ENCODE measurements at regions not wholly inside any gene's neighbourhood (a gene's known extent, or its start where the extent isn't known, plus 50 kb on each side); places are given as distances from the start of the nearest gene placed in this dataset.
A peak's percentile ranks its signal among the peaks of the same experiment; 100 is the strongest.
"Not testable (repeated sequence)": the region's sequence is repeated elsewhere in the genome, so short reads cannot be mapped to it uniquely, and the experiment has no call there.

DNA sequence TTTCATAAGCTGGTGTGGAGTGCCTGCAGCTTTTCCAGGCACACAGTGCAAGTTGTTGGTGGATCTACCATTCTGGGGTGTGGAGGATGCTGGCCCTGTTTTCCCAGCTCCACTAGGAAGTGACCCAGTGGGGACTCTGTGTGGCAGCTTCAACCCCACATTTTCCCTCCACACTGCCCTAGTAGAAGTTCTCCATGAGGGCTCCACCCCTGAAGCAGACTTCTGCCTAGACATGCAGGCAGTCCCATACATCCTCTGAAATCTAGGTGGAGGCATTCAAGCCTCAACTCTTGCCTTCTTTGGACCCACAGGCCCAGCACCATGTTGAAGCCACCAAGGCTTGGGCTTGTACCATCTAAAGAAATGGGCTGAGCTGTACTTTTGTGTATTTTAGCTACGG is 206.2 kb upstream of the GRM7 start:
- DNase-seq, result no peak

DNA sequence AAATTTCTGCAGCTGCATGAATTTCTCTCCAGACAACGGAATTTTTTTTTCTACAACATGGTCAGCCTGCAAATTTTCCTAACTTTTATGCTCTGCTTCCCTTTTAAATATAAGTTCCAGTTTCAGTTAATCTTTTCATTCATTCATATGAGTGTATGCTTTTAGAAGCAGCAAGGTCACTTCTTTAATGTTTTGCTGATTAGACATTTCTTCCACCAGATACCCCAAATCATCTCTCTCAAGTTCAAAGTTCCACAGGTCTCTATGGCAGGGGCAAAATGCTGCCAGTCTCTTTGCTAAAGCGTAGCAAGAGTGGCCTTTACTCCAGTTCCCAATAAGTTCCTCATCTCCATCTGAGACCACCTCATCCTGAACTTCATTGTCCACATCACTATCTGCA is 205.6 kb upstream of the GRM7 start:
- no peak for DNase-seq

DNA sequence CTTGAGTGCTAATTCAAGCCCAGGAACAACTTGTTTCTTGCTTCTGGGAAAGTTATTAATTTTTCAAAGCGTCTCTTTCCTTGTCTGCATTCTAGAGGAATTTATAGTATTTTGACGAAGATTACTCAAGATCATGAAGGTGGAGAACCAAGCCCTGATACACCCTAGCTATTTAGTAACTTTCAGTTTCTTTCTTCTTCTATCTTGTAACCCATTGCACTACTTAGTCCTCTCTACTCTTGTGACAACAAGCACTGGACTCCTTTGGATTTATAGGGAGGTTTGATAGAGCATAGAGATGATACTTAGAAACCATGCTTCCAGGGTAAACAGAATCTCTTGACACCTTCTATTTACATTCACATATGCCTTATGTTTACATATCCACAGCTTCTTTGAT is 203.3 kb upstream of the GRM7 start:
- no peak for DNase-seq

DNA sequence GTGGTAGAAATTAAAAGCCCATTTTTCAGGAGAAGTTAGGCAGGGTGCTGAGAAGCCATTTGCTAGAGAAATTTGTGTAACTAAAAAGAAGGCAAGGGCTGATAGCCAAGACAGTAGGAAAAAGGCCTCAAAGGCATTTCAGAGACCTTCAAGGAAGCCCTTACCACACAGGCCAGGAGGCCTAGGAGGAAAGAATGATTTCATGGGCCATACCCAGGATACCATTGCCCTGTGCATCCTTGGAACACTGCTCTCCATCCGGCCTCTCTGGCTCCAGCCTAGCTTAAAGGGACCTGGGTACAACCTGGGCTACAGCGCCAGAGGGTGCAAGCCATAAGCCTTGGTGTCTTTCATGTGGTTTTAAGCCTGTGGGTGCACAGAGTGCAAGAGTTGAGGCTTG is 193.6 kb upstream of the GRM7 start:
- no peak for DNase-seq

DNA sequence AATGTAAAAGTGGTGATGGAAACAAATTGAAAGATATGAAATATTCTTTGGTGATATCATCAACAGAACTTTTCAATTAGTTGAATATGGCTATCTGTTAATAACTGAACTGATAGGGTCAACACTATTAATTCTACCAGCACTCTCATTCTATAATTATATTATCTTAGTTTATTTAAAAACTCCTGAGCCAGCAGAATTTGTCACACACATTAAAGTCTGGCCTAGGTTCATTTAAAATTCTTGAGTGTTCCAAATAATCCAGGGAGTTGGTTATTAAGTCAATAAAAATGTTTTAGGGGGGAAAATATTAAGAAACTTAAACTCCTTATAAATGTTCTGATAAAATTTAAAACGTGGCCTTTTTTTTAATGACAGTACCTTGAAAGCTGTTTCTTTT is 189.6 kb upstream of the GRM7 start:
- DNase-seq, result no peak

DNA sequence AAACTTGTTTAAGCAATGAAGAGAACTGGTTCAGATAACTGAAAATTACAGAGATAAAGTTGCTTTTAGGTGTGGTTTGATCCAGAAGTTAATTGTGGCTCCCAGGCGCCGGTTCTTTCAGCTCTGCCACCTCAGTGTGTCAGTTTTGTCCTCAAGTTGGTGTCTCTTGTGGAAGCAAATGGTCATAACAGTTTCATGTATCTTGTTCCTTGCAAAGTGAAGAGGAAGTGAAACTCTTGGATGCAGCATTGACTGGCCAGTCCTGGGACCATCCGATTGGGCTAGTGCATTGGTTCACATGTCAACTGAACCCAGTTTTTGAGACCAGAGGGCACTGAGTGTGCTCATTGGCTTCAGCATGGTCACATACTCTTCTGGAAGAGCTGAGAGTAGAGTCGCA is 181.4 kb upstream of the GRM7 start:
- DNase-seq, result no peak

DNA sequence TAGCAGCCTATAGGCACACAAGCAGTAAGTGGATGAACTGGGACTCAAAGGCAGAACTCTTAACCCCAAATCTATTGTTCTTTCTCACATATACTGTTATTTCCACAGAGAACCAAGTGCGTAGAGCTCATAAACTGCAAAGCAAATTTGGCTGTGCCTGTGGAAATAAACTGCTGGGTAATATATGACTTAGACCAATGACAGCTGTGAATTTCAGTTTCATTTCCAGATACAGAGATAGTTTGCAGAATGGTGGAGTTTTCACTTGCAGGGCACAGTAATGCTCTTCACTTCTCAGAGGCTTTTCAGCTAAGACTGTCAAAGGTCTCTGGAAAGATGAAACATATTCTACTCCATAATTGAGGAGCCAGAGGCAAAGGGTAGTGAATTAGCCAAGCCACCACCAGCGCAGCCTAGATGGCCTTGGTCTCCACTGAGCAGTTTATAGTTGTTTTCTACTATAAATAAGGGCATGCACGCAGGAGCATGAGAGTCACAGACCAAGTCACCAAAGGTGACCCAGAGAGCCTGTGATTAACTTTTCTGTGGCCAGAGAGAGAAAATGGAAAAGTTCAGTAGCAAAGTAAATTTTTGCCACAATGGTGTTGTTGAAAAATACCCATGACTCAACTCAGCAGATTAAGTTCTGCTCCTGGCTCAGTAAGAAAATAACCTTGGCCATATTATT is 180.7 kb upstream of the GRM7 start:
- no peak for DNase-seq

DNA sequence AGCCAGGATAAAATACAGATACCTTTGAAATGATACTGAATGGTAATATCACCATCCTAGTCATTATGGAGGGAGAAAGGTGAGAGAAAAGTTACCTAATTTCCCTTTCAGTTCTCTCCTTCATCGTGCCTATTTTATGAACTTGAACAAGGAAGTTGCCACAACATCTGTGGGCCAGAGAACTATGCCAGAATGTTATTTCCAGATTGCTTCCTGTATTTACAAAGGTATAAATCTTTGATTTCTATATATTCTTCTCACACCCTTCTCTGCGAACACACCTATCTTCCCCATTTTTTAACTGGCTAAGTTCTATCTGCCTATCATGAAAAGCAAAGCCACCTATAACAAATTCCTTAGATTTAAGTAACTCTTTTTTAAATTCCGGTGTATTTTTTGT is 163.6 kb upstream of the GRM7 start:
- DNase-seq, result no peak

DNA sequence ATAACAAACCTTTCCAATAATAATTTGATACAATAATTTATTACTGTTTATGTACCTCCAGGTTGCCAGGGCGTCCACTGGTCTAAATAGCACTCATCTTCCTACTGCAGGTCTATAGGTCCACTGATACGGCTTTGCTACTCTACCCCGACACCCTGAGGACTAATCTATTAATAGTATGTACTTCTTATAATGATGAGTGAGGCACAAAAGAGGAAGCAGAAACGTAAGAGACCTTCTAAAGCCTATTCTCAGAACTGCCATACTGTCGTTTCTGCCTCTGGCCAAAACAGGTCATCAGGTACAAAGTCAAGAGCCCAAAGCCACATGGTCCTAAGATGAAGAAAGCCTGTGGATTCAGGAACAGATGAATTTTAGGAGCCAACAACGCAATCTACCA is 163.2 kb upstream of the GRM7 start:
- DNase-seq, result no peak

DNA sequence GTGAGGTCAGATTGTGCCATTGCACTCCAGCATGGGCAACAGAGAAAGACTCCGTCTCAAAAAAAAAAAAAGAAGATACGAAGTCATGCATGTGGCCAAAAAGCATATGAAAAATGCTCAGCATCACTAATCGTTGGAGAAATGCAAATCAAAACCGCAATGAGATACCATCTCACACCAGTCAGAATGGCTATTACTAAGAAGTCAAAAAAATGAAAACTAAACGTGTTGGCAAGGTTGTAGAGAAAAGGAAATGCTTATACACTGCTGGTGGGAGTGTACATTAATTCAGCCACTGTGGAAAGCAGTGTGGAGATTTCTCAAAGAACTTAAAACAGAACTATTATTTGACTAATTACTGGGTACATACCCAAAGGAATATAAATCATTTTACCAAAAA is 156.1 kb upstream of the GRM7 start:
- DNase-seq, result not testable (repeated sequence)

DNA sequence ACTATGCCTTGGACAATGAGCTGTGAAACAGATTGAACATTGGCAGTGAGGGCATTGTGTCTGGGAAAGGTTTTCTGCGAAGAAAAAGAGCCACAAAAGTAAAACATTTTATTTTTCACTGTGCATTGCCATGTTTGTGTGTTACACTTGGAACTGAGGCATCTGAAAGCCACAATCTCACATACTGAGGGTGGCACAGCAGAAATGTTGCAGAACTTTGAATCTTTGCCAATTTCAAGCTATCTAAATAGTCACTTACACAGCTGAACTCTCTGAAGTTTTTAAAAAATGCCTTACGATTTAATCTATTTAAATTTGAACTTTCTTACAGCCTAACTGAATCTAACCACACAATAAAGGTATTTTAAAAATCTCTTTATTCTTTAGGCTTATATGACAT is 154.1 kb upstream of the GRM7 start:
- no peak for DNase-seq

DNA sequence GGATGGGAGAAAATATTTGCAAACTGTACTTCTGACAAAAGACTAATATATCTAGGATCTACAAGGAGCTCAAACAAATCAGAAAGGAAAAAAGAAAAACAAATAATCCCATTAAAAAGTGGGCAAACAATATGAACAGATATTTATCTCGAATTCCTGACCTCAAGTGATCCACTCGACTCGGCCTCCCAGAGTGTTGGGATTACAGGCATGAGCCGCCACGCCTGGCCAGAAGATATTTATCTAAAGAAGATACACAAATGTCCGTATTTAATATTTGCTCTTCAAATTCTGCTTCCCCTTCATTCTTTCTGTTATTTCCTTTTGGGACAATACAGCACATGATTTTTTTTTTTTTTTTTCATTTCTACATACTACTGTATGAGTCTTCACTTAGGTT is 151.7 kb upstream of the GRM7 start:
- no peak for DNase-seq

DNA sequence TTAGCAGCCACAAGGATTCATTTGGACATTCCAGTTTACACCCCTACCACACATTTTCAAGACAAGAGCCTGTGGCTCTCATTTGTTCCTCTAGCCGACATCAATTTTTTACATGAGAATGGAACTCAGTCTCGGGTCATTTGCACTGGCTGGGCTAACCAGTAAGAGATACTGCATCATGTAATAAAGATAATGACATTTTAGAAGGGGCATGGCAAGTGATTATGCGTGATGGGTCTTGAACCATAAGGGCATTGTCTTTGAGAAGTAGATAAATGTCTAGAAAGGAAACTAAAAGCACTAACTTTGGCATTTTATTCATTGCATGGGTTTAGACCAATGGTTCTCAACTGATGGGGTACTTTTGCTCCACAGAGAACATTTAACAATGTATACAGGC is 146.0 kb upstream of the GRM7 start:
- no peak for DNase-seq

DNA sequence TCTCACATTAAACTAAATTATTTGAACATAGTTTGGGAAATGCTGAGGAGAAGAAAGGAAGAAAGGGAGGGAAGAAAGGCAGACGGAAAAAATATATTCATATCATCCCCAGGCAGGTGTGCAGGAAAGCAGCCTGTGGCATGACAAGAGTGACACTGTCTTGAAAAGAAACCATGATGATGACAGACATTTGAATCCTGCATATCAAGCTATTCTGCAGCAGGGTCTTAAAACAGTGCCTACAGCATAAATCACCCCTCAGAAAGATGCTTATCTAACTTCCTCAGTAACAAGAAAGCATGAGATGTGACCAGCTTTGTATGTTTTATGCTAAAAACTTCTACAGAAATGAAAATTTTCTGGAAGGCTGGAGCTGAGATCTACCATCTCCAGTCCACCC is 144.5 kb upstream of the GRM7 start:
- no peak for DNase-seq

DNA sequence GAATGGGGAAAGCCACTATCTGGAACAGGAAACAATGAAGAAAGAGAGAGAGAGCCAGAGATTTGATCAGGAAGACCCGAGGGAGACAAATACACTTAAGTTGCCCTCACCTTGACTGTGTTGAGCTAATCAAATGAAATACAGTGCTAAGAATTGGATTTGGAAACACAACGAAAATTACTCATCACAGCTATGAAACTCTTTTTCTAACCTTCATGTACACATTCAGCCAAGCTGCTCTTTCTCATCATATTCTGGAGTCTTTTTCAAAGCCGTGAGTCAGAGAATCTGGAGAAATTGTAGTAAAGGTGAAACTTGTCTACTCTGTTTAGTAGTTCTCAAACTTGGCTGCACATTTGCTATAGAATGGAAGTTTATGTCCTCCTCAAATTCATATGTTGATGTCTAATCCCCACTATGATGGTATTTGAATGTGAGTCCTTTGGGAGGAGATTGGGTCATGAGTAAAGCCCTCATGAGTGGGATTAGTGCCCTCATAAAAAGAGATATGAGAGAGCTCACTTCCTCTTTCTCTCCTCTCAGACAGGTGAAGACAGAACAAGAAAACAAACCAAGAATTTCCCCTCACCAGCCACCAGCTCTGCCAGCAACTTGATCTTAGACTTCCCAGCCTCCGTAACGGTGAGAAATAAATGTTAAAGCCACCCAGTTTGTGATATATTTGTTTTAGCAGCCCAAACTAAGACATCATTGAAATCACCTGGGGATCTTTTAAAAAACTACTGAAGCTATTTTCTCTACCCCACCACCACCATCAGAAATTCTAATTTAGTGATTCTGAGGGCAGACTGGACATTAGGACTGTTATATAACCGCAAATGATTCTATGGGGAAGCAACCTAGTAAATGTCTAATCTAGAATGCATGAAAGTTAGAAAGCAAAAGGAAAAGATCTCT is 143.6 kb upstream of the GRM7 start:
- DNase-seq, result peak in 1 of 2 experiments; percentile 34

DNA sequence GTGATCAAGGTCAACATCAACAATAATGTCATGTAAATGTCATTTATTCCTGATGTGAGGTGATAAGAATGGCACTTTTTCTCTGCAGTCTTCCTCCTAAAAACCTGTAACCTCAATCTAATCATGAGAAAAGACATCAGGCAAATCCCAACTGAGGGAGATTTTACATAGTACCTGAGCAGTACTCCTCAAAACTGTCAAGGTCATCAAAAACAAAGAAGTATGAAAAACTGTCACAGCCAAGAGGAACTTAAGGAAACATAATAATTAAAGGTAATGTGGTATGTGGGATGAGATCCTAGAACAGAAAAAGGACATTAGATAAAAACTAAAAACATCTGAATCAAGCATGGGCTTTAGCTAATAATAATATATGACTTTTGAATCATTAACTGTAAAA is 140.9 kb upstream of the GRM7 start:
- DNase-seq, result no peak

DNA sequence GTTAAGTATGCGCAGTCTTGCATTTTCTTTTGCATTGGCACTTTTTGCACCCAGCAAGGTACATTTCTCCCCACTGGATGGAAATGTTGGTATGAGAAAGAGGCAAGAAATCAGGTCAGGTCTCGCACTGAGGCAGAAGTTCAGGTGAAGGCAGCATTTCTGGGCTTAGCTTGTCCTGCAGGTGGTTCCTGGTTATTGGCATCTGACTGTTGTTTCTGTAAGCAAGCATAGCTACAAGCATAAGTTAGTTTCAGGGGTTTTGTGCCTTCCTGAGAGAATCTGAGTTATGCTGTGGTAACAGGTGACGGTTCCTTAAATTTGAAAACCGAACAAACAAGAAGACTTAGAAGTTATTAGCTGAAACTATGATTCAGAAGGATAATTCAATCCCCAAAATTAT is 139.4 kb upstream of the GRM7 start:
- DNase-seq, result no peak

DNA sequence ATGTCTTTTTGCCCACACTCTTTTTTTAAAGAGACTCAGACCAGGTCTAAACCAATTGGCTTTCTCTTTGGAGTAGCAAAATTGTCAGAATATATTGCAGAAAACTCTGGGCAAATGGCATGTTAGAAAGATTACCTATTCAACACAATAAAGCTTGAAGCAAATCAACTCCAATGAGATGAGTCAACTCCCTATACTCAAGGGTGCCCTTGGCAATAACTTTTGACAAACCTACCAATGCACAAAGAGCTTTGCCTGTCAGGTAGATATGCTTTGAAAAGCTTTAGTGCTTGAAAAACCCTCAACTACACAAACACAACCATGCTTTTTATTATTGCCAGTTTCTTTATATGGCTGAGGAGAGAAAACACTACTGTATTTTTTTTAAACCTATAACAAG is 137.7 kb upstream of the GRM7 start:
- no peak for DNase-seq

DNA sequence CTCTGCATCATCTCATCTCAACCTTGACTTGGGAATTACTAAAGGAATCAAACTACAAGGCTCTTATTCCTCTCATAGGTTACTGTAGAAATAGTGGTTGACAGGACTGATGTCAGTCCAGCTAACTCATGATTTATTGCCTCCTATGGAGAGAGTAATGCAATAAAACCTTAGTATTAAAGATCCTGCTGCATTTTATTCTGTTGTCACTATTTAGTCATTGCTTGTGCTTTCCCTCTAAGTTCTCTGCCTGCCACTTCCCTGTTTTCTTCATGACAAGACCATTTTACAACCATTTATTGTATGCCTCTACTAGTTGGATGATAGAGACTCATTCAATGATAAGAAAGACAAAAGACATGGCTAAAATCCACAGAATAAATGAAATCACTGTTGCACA is 134.1 kb upstream of the GRM7 start:
- no peak for DNase-seq

DNA sequence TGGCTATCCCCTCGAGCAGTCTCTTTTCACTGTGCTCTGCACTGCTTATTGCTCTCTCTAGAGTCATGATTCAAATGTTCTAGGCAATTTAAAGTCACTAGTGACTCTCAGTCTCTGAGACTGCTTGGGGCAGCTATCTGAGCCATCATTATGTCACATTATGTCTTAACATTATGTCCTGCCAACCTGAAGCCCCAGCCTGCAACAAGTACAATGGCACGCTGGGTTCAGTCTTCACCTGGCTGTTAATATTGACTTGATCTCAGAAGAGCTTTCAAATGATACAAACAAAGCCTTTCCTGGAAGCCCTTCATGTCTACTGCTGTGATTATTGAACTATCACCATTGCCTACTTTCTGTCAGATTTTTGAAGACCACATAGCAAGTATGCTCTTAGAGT is 128.1 kb upstream of the GRM7 start:
- DNase-seq, result no peak

DNA sequence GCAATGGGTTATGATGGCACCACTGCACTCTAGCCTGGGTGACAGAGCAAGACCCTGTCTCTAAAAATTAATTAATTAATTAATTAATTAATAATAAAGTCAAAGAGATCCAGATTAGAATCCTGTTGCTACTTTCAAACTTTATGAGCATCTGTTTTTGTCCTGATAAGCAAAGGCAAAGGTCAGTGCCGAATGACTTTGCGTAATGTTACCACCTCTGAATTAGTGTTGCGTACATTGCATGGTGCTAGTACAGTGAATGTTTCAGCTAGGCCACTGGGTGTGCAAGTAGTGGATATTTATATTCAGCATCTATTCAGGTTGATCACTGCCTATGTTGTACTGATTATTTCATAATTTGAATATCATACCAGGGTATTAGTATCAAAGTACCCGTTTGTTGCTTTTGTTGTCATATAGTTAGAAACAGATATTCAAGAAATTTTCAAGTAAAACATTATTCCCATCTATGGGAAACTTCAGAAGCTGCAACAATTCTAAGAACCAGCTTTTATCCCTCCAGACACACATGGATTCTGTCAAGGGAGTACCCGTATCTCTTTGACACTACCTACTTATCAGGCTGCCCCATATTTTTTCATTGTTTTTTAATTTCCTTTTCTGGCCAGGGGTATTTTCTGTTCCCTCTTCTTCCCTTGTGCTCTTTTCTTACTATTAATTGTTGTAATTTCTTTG is 127.1 kb upstream of the GRM7 start:
- no peak for DNase-seq

DNA sequence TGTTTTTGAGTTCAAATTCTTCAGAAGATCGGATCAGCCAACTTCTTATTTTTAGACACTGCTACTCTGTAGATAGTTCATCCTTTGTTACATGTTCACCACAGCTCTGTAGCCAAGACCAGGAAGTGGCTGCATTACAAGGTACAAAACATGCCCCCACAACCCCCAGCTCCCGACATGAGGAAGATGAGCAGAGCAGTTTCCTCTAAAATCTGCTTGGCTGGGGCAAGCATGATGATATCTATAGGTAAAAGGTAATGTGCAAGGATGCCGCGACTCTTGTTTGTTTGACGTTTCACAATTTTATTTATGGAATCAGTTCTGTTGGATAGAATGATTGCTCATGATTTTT is 126.5 kb upstream of the GRM7 start:
- DNase-seq, result no peak

DNA sequence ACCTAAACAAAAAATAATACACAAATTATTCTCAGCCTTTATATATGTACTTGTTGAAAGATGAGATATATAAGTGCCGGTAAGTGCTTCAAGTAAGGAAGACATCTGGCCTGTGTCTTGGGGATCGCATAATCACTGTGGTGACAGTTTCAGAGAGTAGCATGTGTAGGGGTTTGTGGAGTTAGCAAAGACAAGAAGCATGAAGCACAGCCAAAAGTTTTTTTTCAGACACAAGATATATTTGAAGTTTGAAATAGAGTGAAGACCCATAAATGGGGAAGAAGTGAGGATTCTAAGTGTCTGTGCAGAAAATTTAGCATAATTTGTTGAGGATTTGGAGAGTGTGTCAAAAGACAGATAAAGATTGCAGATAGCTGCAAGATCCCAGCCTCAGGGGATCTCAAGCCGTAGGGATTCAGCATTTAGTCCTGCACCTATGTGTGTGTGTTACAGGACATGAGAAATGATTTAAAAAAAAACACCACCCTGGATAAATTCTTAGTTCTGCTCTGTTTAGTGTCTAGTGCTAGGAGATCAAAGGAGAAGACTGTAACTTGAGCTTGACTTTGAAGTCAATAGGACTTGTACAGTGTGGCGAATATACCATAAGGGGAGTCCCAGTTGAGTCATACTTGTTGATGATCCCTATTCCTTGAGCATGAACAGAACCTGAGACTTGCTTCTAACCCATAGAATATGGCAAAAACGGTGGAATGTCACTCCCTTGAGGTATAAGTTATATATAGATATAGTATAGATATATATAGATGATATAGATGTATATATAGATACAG is 123.9 kb upstream of the GRM7 start:
- DNase-seq, result peak in 1 of 2 experiments; percentile 64
